22Rv1 (cell line): ENCODE measurements at regions not wholly inside any gene's neighbourhood (a gene's known extent, or its start where the extent isn't known, plus 50 kb on each side); places are given as distances from the start of the nearest gene placed in this dataset.

ENCODE experiments used
- ZFX ChIP-seq: fragments of 450-650 bp; IDR thresholded peaks from 2 replicates; pipeline ENCODE4 v1.6.1; 2017; ENCODE audit warnings: antibody characterized with exemption, borderline replicate concordance
- TF ChIP-seq, protein P1 (sequence below): fragments of 450-650 bp; IDR thresholded peaks from 2 replicates; pipeline ENCODE4 v1.5.1; 2017; ENCODE audit warnings: mild to moderate bottlenecking

DNA sequence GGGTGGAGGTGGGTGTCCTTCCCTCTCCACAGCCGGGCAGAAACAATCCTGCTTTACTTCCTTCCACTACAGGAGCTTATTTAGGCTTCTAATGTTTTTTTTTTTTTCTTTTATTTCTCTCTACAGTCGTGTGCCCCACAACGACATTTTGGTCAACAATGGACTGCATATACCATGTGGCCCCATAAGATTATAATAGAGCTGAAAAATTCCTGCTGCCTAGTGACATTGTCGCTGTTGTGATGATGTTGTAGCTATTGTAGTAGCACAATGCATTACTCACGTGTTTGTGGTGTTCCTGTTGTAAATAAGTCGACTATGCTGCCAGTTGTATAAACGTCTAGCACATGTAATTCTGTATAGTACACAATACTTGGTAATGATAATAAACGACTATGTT lies 153.7 kb downstream of the IL20RB start:
- TF ChIP-seq, protein P1, sequence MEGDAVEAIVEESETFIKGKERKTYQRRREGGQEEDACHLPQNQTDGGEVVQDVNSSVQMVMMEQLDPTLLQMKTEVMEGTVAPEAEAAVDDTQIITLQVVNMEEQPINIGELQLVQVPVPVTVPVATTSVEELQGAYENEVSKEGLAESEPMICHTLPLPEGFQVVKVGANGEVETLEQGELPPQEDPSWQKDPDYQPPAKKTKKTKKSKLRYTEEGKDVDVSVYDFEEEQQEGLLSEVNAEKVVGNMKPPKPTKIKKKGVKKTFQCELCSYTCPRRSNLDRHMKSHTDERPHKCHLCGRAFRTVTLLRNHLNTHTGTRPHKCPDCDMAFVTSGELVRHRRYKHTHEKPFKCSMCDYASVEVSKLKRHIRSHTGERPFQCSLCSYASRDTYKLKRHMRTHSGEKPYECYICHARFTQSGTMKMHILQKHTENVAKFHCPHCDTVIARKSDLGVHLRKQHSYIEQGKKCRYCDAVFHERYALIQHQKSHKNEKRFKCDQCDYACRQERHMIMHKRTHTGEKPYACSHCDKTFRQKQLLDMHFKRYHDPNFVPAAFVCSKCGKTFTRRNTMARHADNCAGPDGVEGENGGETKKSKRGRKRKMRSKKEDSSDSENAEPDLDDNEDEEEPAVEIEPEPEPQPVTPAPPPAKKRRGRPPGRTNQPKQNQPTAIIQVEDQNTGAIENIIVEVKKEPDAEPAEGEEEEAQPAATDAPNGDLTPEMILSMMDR = no peak
- TF ChIP-seq ZFX = no peak
